NCI-H2196 (cell line): ENCODE measurements at regions not wholly inside any gene's neighbourhood (a gene's known extent, or its start where the extent isn't known, plus 50 kb on each side); places are given as distances from the start of the nearest gene placed in this dataset.

ENCODE experiments used
- DNase-seq: peaks from one replicate; lab custom pipeline; 2025; ENCODE audit not compliant: unreplicated experiment; lab: John Stamatoyannopoulos, UW

- no peak for DNase-seq
These were observed 989.7 kb upstream of the CRIM1 start for GRCh38 chr2:35365859-35366258.

DNA sequence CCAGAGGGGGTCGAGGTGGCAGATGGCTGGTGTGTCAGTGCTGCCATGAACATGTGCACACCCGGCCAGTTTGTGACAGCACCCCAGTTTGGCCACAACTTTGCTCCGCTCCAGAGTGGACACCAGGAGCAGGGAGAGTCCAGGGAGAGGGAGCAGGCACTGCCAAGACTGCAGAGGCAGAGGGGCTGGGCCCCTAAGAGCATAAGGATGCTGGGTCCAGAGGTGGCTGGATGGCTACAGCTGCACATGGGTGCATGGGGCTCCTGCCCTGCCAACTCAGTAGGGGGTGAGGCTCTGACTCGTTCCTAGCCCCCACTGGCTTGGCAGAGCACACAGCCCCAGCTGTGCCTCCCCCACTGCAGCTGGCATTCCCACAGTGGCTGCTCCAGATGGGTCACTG, 999.2 kb upstream of the CRIM1 start:
- no peak for DNase-seq

- no peak for DNase-seq
These were observed 1000.5 kb upstream of the CRIM1 start for GRCh38 chr2:35355056-35355455.

DNA sequence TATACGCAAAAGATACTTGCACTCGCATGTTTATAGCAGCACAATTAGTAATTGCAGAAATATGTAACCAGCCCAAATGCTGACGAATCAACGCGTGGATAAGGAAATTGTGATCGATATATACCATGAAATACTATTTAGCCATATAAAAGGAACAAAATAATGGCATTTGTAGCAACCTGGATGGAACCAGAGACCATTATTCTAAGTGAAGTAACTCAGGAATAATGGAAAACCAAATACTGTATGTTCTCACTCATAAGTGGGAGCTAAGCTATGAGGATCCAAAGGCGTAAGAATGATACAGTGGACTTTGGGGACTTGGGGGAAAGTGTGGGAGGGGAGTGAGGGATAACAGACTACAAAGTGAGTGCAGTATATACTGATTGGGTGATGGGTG, 1008.0 kb upstream of the CRIM1 start:
- DNase-seq, result peak; percentile 17

- no peak for DNase-seq
These were observed 1012.4 kb upstream of the CRIM1 start for GRCh38 chr2:35343135-35343534.

DNA sequence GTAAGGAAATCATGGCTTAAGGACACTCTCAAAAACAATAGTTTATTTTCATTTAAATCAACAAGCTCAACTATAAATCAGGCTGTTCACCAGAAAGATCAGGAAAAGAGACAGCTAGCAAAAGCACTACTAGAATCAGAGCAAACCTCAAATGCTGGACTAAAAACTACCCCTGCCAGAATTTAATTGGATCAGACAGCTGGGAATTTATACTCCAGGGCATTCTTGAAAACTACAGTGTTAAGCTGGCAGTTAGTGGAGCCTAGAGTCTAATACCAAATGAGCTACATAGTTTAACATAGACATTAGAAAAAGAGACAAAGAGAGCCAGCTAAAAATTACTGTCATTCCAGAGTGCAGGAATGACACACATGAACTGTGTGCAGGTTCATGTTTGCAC, 1016.4 kb upstream of the CRIM1 start:
- DNase-seq, result no peak

- DNase-seq, result no peak
These were observed 1017.7 kb upstream of the CRIM1 start for GRCh38 chr2:35337922-35338321.

DNA sequence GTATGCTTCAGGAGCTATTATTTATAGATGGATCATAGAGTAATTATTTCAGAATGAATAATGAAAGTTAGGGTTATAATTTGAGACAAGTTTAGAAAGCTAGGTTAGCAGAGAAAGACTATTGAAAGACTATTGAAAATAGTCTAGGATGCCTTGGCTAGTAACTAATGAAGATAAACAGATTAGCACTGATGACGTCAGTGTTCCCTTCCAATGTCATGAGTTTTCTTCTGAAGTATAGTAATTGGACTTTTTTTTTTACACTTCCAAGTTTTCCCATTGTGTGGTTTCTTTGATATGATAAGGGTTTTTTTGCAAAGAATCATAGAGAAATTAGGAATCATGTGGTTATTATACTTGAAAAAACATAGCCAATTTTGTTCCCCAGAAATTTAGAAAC, 1041.5 kb upstream of the CRIM1 start:
- no peak for DNase-seq

- DNase-seq, result no peak
These were observed 1054.2 kb upstream of the CRIM1 start for GRCh38 chr2:35301369-35301768.

DNA sequence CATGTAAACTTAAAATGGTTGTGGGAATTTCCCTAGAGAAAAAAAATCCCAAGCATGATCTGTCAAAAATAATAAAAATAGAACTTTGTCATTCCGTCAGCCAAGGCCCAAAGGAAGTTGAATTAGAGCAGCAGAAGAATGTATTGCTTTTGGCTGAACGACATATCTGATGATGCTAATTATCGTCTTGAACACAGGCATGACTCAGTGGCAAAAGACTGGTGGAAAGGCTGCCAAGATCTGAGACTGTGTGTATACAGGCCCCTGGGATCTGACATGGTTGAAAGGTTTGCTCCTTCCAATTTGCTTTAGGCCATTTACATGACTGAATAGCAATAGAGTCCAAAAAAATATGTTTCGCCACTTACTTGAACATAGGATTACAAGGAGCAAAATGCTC, 1057.1 kb upstream of the CRIM1 start:
- DNase-seq, result no peak

- no peak for DNase-seq
These were observed 1058.2 kb upstream of the CRIM1 start for GRCh38 chr2:35297403-35297802.

DNA sequence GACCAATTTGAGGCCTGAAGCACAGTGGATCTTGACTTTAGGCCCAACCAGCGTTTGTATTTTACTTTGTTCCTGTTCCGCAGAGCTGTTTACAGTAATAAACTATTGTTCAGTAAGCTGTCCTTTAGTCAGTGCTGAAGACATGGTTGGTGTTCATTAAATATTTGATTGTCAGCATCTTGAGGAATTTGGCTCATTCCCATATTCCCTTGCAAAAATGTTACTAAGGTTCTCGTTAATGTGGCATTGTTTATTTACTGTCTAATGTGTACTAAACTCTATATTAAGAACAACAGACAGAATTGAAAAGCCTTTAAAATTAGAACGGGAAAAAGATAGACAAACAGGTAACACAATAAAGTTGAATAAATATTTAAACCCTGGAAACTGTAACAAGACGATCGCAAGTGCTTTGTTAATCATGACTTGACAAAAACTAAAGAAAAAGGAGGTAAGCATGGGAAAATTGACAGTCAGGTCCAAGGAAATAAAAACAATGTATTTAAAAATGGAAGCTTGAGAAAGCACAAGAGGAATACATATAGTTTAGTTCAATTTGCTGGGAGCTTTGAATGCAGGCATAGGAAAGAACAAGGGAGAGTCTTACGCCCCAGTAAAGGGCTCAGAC, 1060.8 kb upstream of the CRIM1 start:
- no peak for DNase-seq

DNA sequence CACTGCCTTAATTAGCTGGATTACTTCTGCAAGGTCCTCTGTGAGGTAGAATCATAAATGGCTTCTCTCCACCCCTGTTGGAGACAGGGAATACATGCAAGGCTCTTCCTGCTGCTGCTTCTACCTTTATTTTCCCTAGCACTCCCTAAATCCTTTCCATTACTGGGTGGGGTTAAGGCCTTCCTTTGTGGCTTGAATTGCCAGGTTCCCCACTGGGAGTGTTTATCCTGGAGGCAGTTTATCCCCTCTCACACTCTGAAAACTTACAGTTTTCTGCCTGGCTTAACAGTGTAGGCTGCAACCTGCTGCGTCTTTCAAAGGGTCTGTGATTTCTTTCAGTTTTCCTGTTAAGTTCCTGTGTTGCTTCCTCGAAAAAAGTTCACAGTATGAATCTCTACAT, 1062.3 kb upstream of the CRIM1 start:
- no peak for DNase-seq

DNA sequence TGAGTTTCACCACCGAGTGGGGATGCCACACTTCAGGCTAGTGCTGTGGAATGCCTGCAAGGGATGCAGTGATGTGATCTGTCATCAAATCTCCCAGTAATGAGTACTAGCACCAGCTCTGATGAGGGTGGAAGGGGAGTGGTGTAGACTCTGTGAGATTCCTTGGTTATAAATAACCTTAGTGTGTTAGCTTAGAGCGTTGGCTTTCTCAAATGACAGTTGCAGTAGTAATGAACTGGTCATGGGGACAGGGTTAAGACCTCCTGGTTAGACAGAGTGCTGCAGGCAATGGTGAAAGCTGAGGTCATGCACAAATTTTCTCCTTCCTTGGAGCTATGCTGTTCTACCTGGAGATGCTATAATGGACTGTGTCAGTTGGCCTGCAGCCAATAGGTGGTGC, 1063.4 kb upstream of the CRIM1 start:
- no peak for DNase-seq

DNA sequence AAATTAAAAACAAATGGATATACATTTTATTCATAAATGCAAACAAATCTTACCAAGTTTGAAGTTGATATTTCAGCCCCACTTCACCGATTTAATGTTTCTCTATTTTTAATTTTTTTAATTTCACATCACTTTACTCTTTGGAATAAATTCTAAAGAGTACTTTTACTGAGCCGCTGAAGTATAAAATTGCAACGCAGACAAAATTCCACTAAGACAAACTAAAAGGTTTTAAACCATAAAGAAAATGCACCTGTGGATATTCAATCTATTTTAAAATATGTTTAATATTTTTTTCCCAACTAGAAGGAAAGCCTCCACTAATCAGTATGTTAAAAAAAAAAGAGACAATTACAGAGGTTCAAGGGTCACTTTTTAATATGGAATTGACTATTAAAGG, 1073.9 kb upstream of the CRIM1 start:
- no peak for DNase-seq

- DNase-seq, result no peak
These were observed 1099.8 kb upstream of the CRIM1 start for GRCh38 chr2:35255826-35256225.

DNA sequence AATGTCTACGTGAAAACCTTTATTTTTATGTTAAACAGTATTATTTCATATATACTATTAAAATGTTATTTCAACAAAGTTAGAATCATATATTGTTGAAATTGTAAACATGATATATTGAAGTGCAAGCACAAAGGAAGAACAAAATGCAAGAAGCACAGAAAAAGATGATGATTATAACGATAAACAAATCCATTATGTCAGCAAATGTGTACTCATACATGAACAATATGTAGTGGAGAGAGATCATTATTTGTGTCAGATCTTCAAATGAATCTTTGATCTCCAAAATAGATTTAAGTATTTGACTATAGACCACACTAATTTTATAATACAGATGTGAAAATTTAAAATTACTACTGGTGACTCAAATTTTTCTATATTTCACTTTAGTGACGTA, 1104.4 kb upstream of the CRIM1 start:
- DNase-seq, result no peak

GRCh38 chr2:35246702-35247101, 1108.9 kb upstream of the CRIM1 start:
- no peak for DNase-seq

DNA sequence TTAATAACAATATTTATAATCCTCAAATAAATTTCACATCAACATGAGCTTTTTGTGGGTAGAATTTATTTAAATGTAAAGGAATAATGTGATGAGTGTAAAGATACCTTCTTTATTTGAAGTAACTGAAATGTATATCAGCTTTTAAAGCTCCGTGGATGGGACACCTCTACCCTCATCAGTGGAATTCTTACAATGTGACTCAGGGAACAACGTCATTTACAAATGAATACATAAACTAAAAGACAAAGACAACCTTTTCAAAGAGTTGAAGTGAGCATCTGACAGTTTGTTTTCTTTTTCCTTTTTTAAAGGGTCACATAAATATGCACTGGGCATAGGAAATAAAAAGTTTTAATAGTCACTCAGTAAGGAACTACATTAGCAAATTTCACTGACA, 1127.0 kb upstream of the CRIM1 start:
- DNase-seq, result no peak

GRCh38 chr2:35220461-35220860, 1135.1 kb upstream of the CRIM1 start:
- no peak for DNase-seq

DNA sequence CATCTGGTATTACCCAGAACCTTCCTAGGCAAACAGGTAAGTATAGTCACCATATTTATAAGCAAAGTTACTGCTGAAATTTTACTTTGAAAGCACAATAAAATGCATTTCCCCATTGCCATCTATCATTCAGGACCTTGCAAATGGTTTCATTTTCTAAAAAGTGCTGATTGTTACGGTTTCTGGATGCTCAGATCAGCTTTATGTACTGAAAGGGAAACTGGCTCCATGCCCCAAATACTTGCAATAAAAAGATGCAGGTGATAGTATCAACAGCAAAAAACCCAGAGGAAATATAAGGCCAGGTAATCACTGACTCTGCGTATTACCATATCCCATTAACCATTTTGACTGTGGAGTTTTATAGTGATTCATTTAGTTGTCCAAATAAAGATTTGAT, 1150.7 kb upstream of the CRIM1 start:
- DNase-seq, result no peak

DNA sequence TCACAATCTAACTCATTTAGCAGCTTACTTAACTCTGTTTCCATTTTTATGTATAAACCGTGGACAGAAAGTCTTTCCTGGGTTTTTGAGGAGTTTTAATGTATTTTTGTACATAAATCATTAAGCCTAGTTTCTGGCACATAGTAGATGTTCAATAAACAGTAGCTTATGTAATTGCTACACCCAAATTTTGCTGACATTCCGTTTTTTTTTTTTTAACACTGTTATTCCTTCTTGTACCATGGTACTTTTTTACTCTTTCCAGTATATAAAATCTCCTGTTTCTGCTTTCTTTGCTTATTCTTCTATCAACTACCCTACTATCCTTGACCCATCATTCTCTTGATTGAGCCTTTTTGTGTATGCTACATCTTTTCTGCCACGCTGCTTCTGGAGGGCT, 1151.3 kb upstream of the CRIM1 start:
- no peak for DNase-seq

GRCh38 chr2:35199298-35199697, 1156.3 kb upstream of the CRIM1 start:
- no peak for DNase-seq
